A204.1 (cell line): ENCODE measurements at regions not wholly inside any gene's neighbourhood (a gene's known extent, or its start where the extent isn't known, plus 50 kb on each side); places are given as distances from the start of the nearest gene placed in this dataset.

Experiments
- FAIRE-seq: peaks from 2 replicates; lab custom pipeline; 2012; peaks lifted over from hg19 to GRCh38; lab: Jason Lieb, UNC

DNA sequence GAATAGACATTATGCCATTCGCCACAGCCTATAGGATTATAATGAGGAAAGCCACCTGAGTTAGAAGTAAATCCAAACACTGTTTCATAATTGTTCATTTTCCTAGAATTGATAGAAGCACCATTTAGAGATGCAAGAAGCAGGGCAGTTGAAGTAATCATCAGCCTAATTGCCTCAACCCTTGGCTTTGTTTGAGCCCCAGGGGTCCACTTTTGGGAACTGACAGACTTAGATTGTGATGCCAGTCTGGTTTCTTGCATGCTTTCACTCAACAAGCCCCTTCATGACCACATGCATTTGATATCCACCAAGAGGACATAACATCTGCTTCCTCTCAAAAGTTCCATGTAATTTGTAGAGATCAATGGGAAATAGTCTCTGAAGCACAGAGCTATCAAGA, 97.2 kb upstream of the COL8A1 start:
- no peak for FAIRE-seq

- FAIRE-seq: no peak
These were observed 101.0 kb upstream of the COL8A1 start for GRCh38 chr3:99537416-99537815.

- no peak for FAIRE-seq
These were observed 101.7 kb upstream of the COL8A1 start for GRCh38 chr3:99536555-99537314.

DNA sequence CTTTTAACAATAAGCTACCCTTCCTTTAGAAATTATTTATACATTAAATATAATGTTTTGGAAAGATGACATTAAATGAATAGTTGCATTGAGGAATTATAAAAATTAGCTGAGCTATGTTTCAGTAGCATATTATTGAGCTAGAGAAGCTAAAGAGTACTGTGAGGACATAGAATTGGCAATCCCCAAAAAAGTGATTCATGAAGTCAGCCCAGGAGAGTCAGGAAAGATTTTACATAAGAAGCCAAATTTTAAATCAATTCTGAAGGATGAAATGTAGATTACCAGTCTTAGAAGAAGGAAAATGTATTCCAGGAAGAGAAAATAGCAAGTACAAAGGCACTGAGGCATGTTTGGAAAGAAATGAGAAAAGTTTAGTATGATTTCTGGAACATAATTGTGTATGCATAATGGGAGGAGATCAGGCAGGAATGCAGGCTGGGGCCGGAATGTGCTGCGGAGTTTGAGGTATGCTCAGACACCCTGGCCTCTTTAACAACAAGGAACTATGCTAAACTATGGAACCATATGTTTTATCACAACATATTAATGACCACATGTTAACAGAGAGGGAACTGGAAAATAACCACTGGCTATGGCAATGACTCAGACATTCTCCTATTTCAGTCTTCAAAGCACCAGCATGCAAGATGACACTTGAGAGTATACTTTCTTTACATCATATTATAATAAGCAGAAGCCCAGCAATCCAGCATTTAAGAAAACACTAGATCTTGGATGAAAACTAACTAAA, 103.3 kb upstream of the COL8A1 start:
- no peak for FAIRE-seq

- no peak for FAIRE-seq
These were observed 106.1 kb upstream of the COL8A1 start for GRCh38 chr3:99532246-99532645.

DNA sequence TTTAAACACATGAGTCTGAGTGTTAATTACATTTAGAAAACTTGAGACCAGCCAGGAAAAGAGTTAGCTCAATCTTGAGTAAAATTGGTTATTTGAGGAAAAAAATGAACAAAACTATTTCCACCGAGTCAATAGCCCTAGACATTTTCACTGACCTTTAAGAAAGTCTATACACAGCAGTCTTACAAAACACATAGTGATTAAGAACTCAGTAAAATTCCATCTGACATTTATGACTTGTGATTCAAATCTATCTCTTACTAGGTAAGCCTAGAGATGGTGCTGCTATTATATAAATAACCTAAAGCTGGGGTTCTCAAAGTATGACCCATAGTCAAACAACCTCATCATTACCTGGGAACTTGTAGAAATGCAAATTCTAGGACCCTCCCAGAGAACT, 109.1 kb upstream of the COL8A1 start:
- FAIRE-seq: no peak

- FAIRE-seq: no peak
These were observed 111.5 kb upstream of the COL8A1 start for GRCh38 chr3:99526921-99527320.

DNA sequence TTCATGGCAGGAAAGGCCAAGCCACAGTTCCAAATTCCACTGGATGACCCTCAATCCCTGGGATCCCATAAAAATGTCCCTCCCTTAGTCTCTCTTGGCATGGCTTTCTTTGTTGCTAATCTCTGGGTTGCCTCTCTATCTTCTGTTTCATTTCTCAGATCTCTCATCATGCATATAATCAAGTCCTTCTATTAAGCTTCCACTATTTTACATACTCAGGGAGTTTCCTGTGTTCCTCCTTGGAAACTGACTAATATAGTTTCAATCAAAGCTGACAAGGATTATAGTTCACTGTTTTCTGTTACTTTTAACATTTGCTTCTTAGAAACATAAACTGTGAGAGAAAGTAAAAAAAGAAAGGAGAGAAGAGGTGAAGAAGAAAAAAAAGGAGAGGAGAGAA, 113.8 kb upstream of the COL8A1 start:
- FAIRE-seq: no peak

- no peak for FAIRE-seq
These were observed 114.8 kb upstream of the COL8A1 start for GRCh38 chr3:99523431-99524127.

GRCh38 chr3:99522147-99522546, 116.2 kb upstream of the COL8A1 start:
- no peak for FAIRE-seq

- FAIRE-seq: no peak
These were observed 116.8 kb upstream of the COL8A1 start for GRCh38 chr3:99521551-99521950.

DNA sequence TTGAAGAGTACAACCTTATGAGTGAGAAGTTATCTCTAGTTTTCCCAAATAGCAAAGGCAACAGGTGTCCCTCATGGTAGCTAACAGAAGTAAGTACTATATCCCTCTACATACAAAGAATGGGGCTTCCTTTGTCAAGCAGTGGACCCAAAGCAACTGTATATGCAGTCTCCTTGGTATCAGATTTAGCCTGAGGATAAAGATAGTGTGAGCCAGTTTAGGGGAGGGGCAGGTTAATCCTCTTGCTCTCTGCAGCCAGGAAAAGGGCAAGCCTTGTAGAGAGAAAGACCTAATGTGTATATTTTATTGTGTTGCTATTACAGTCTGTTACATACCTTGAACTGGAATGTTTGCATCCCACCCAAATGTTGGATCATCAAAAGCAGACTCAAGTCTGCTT, 117.9 kb upstream of the COL8A1 start:
- no peak for FAIRE-seq

GRCh38 chr3:99516936-99517335, 121.5 kb upstream of the COL8A1 start:
- FAIRE-seq: no peak

GRCh38 chr3:99515891-99516290, 122.5 kb upstream of the COL8A1 start:
- FAIRE-seq: no peak

DNA sequence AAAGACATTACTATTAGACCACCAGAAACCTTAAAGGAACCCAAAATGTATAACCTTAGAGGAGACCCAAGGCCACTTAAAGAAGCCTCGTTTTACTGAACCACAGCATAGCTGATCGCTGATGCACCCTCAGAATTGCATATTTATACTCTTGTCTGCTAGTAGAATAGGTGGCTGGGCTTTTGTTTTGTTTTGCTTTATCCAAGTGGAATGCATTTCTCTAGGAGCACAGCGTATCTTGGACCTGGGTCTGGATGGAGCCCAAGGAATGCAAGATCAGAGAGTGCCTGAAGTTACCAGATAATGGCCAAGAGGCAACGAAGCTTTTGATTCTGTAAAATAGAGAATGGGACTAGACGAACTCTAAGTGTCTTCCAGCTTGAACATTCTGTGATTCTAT, 129.2 kb upstream of the COL8A1 start:
- no peak for FAIRE-seq

GRCh38 chr3:99508191-99508590, 130.2 kb upstream of the COL8A1 start:
- FAIRE-seq: no peak

DNA sequence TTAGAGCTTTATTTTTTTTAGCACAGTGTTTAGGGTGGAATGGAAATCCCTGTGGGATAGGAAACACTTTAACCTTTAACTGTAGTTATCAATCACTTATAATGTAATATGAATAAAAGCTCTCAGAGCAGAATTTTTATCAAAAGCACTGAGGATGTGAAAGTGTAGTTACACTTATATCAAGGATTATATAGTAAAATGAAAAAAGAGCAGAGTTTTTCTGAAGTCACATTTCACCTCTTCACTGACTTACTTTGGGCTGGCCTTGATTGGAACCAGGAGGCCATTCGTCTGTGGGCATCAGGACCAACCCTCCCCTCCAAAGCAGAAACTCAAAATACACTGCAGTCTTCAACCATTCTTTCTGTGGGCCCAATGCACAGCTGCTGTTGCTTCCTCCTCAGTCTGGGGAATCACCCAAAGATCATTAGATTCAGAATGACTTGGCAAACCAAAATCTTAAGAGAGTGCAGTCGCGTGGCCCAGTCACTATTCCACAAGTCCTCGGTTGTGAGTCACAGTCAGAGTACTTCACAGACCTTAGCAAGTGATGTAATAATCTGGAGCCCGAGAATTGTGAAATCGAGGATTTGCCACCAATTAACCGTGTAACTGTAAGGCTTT, 132.6 kb upstream of the COL8A1 start:
- no peak for FAIRE-seq

DNA sequence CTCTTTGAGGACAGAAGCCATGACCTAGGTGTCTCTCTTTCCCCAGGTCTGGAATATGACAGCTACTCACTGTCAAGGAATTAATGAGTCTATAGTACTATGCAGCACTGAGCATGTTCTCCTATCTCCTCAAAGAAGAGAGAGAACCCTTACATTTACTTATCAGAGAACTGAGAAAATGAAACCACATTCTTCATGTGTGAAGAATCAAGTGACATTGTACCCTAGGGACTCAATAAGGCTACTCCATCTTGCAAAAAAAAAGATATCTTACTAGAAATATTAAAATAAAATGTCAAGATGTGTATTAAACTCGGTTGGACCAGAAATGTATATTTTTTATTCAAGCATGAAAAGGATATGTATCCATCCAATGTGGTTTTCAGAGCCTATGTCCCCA, 133.2 kb upstream of the COL8A1 start:
- FAIRE-seq: no peak

- FAIRE-seq: no peak
These were observed 134.1 kb upstream of the COL8A1 start for GRCh38 chr3:99504258-99504657.

- no peak for FAIRE-seq
These were observed 135.0 kb upstream of the COL8A1 start for GRCh38 chr3:99503350-99503749.

- FAIRE-seq: no peak
These were observed 135.5 kb upstream of the COL8A1 start for GRCh38 chr3:99502871-99503270.

- no peak for FAIRE-seq
These were observed 137.9 kb upstream of the COL8A1 start for GRCh38 chr3:99500485-99500884.
